ENCODE measurements at regions not wholly inside any gene's neighbourhood (a gene's known extent, or its start where the extent isn't known, plus 50 kb on each side); places are given as distances from the start of the nearest gene placed in this dataset.
"Not testable (repeated sequence)": the region's sequence is repeated elsewhere in the genome, so short reads cannot be mapped to it uniquely, and the experiment has no call there.

DNA sequence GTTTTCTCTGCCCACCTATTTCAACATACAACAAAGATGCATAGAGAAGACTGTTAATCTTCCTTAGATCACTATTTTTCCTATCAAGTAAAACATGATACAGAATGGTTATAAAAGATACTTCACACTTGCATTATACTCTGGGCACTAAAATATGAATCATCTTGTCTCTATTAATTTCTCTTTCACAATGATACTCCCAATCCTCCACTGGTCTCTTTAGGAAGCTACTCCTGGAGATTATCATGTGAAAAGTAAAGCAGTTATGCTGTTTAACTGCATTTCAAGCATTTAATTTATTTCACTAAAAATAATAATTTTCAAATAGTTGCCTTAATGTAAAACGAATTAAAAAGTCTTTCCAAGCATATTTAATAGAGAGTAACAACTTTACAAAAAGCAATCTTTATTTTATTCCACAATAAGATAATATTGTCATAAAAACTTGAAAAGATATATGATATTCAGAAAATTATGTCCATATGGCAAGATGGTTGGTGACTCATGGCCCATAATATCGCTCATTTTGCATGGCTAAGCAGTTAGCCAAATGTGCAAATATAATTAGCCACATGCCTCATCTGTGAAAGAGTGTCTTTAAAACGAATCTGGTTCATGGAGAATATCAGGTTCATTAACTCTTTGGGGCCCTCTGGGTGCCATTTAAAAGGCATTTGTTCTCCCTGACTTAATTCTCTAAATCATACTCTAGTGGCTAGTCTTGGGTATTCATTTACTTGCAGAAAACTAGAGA lies 1569.0 kb upstream of the B3GALT2 start:
- DNase-seq: no peak

DNA sequence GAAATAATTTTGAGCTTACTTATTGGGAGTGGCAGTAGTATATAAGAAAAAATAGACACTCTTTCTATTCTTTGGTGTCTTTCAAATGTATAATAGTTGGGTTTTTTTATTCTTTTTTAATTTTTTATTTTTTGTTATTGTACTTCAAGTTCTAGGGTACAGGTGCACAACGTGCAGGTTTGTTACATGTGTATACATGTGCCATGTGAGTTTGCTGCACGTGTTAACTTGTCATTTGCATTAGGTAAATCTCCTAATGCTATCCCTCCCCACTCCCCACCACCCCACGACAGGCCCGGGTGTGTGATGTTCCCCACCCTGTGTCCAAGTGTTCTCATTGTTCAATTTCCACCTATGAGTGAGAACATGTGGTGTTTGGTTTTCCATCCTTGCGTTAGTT lies 1552.4 kb upstream of the B3GALT2 start:
- DNase-seq: not testable (repeated sequence)

DNA sequence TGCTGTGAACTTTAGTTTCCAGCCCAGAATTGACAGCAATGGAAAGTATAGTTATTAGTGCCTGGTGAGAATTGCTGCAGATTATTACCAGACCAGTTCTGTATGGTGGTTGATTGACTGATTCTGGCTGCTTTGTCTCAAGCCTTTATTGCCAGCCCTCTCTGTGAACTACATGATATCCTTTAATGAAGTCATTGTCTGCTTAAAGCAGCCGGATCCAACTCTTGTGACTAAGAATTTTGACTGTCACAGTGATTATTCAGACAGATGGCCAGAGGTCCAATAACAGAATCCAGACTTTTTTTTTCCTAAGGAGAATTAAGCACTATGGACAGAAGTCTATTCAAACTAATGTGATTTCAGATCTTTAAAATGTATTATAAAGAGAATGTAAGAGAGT lies 1548.6 kb upstream of the B3GALT2 start:
- no peak for DNase-seq

DNA sequence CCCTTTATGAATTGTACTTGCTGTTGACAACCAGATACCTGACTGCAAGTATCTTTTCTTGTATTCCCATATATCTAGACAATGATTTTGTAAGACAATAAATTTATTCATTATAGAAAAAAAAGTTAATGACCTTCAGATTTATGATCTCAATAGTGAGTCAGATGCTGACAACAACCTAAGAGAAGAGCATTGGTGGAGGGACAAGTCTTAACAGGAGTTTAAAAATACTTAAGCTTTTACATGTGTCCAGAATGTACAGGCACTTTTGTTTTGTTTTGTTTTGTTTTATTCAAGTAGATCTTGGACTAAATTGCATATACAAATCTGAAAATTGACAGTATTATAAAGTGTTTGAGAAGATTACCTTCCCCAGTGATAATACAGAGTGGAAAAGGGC lies 1544.6 kb upstream of the B3GALT2 start:
- DNase-seq: no peak

DNA sequence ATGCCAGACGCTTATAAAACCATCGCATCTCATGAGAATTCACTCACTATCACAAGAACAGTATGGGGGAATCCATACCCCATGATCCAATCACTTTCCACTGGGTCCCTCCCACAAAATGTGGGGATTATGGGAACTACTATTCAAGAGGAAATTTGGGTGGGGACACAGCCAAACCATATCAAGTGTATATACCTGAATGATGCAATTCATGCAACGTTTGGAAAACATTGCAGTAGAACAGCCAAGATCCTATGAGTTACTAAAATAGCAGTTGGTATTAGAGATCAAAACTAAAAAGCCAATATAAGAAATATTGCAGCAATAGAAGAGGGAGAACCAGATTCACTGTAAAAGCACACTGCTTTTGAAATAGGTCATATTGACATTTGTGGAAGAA lies 1543.9 kb upstream of the B3GALT2 start:
- DNase-seq: no peak

DNA sequence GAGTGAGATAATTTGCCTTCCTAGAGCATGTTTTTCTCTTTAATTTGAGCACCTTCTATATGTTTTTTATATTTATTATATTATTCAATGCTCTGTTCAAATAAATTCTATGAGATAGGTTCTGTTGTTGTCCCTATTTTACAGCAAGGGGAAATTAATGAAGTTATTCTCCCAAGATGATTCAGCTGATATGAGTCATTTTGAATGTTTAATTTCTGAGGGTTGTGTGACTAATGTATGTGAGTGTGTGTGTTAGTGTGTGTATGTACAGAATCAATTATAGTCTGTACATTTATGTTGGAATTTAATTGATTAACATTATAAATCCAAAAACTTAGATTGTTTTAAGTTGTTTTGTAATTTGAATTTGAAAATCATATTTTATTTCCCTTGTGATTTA lies 1536.7 kb upstream of the B3GALT2 start:
- DNase-seq: no peak

DNA sequence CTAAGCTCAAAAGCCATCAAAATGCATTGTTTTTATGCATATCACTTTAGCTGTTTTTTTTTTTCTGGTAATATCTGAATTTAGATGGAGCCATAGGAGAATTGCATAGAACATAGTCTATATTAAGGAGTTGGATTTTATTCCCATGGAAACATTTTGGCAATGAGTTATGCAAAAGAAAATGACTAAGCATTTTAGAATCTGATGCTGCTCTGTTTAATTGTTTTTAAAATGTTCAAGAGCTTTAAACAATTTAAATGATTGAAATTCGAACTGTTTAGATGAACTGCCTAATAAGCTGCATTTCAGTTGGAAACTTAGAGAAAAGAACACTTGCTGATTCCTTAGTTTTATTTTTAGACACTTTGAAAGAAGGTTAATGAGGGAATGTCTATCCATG lies 1531.5 kb upstream of the B3GALT2 start:
- DNase-seq: no peak

DNA sequence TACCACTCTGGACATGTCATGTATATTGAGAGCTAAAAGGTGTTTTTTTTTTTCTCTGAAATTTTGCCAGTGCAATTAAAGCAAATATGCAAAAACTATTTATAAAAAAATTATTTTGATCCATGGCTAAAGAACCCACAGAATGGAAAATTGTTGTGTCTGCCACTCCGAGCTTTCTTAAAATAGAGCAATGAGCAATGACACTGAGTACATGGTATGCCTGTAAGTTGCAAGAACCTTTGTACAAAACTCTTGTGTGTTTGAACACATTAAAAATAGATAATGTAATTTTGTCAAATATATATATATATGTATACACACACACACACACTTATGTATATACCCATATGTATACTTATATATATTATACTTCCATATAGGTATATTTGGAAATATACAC lies 1530.9 kb upstream of the B3GALT2 start:
- DNase-seq: no peak

DNA sequence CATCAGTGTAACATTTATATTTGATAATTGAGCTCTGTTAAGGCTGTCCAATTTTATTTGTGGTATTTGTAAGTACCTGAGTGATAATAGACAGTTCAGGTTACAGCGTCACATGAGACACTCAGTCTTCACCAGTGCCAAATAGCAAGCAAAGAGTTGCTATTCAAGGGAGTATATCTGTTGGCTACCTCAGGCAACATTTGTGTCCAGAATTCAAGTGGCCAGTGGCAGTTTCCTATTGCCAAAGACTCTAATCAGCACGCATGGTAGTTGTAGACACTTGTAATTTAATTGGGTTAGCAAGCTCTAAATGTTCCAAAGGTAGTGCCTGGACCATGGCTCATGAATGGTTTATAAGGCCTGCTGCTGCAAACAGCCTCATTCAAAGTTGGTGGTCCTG lies 1524.3 kb upstream of the B3GALT2 start:
- no peak for DNase-seq

DNA sequence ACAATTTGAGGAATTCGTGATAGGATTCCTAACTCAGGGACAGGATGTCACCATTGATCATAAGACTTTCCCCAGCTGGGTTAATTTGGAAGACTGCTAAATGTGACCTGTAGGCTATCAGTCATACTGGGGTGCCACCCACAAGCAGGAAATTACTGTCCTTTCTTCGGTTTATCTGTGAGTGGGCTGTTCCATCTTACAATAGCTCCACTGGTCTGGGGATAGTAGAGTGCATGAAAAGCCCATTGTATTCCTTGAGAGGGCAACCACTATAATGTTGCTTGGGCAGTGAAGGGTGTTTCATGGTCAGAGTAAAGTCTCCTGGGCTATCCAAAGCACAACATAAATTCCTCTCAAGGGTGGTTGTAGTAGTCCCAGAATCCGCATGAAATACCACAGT lies 1523.0 kb upstream of the B3GALT2 start:
- no peak for DNase-seq

DNA sequence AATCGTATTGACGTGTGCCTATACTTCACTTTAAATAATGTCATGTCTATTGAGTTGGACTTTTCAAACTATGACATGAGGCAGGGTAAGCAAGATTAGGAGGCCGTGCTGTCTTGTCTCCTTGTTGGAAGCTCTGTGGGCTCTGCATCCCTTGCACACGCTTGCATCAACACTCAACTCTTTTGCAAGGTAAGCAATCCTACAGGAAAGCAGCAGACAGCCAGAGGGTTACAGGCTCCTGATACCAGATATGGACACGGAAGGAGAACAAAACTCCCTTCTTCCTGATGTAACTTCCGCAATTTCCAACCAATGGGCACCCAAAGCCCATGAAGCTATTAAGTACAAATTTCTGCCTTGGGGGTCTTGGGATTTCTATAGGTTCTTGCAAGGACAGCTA lies 1520.7 kb upstream of the B3GALT2 start:
- DNase-seq: no peak

DNA sequence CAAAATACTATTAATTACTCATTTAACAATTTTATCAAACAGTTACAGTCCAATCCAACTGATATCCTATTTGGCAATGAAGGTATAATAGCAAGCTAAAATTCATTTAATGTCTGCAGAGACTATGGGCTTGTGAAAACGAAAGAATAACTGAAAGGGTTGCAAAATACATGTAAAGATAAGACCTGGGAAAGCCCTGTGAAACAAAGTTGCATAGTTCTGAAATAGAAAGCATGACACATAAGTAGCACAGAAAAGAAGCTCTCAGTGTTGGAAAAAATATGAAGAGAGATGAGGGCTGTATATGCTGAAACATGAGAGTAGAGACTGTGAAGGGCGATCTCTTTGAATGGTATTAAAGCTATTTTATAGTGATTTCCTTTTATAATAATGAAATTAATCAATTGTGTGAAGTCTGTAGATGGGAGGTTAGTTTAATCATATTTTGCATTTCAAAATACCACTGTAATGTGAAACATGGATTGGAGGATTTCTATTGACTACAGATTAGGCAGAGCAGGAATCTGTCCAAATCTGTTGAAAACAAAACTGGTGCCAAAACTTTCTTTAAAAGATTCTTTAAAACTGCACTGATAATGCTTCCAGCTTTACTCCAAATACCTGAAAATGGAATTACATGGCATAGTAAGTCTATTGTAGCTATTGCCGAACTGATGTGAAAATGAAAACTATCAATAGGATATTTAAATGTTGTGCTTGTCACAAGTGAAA lies 1518.9 kb upstream of the B3GALT2 start:
- no peak for DNase-seq

DNA sequence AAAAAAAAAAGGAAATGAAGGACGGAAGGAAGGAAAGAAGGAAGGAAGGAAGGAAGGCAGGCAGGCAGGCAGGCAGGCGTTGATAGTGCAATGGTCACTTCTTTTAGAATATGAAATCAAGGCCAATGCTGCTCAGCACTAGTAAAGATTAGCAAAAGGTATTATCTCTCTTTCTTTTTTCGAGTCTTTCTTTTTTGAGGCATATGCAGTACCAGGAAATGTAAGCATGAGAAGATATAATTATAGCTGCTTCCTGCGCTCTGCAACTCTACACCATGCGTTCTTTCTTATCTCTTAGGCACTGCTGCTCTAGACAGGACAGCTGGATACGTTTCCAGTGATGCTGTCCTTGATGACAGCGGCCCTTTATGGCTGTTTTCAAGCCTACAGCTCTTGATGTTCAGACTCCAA lies 1512.5 kb upstream of the B3GALT2 start:
- no peak for DNase-seq

DNA sequence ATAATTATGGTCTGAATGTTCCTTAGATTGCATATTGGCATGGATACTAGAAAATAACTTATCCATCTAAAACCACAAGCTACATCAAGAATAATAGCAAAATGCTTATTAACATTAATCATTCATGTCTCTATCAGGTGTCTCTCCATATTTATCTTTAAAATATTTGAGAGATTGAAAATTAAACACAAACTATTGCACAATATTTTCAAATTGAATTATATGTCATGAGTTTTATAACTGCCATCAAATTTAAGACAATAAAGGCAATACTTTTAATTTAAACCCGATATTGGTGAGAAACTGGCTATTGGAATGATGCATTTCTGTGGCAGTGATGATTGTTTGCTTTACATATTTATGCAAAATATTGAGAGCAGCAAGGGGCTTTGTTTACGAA lies 1506.8 kb upstream of the B3GALT2 start:
- DNase-seq: no peak

DNA sequence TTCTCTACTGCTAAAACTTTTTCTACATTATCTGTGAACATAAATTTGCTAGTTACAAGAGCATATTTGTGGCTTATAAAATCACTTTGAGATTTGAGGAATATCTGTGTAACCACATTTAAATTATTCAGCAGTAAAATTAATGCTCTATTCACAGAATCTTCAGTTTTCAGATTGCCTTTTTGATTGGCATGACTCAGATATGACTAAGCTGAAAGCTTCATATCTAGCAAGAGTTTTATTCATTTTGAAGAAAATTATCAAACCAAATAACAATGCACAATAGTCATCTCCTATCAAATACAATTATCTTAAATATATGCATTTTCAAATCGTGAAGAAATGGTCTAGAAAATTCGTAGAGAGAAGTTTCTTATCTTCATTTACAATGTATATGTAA lies 1498.2 kb upstream of the B3GALT2 start:
- no peak for DNase-seq

DNA sequence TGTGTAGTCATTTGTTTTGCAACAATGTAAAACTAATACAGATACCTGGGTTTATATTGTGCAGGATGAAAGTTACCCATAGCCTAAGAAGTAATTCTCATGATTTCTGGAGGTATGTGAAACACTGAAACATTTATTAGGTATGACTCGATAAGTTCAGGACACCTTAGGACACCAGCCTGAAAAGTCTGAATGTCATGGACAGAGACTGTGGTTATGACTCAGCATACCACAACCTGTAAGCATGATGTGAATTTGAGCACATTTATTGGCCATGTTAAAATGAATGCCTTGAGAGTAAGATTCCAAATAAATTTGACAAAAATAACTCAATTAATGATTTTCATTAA lies 1471.7 kb upstream of the B3GALT2 start:
- DNase-seq: no peak

DNA sequence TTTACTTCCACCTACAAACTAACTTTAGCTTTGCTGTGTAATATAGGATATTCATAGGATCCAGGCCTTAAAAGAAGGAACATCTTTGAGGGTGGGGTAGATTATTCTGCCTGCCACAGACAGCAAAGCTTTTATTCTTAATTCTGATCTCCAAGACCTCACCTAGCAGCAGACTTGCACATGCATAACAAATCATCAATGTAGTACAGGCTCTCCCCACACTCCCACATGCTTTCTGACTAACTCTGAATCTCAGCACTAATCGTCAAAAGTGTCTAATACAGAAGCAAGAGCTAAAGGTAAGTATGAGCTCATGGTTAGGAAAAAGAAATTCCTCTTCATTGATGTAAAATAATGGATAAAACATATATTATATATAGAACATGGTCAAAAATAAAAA lies 1468.5 kb upstream of the B3GALT2 start:
- DNase-seq: no peak

DNA sequence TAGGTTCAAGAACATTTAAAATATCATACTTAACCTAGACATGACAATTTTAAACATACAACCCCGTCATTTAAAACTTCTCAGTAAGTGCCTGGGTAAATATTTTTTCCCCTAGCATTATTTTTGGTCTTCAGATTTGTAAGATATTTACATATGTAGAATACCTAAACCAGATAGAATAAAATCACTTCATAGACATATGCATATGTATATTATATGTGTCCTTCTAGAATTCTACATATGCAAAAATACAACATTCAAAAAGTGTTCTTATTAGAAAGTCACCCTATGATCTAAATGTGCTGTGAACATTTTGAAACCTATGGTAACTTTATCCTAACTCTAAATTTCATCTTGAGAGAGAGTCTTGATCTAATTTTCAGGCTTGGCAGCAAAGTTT lies 1467.0 kb upstream of the B3GALT2 start:
- no peak for DNase-seq

DNA sequence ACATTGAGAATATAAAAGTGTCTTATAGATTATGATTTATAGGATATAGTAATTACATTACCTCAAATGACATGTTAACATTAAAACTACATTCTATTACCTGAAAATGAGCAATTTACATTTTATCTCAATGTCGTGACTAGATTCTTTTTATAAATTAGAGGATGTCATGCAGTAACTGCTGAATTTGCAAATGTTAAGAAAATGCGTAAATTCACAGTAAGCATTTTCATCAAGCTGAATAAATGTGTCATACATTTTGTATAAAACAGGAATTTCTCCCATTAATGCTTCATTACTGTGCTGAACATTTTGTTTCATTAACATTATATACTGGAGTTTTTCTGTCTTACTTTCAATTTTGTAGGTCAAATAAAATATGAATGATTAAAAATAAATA lies 1460.7 kb upstream of the B3GALT2 start:
- DNase-seq: no peak

DNA sequence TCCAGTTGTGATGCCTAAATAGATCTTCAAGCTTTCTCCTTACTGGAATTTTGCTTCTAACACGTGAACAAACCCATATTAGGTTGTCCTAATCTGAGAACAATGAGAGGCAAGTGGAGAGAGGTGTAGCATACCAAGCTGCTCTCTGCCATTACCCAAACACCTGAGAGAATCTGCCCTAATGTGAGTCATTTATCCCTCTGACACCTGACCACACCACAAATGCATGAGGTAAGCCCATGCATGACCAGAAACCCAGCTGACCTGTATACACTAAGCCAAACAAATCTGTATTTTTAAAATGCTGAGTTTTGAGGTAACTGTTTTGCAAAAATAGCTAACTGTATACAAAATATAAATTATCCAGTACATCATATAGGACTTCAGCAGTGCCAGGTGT lies 1458.1 kb upstream of the B3GALT2 start:
- DNase-seq: no peak

DNA sequence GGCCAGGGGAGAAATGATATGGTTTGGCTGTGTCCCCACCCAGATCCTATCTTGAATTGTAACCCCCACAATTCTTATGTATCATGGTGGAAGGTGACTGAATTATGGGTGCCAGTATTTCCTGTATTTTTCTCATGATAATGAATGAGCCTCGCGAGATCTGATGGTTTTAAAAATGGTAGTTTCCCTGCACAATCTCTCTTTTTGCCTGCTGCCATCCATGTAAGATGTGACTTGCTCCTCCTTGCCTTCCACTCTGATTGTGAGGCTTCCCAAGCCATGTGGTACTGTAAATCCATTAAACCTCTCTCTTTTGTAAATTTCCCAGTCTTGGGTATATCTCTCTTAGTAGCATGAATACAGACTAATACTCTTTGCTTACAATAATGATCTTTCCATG lies 1453.9 kb upstream of the B3GALT2 start:
- no peak for DNase-seq

DNA sequence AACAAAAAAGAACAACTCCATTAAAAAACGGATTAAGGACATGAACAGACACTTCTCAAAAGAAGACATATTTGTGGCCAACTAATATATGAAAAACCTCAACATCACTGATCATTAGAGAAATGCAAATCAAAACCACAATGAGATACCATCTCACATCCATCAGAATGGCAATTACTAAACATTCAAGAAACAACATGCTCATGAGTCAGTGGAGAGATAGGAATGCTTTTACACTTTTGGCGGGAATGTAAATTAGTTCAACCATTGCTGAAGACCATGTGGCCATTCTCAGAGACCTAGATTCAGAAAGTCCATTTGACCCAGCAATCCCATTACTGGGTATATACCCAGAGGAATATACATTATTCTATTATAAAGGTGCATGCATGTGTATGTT lies 1442.6 kb upstream of the B3GALT2 start:
- no peak for DNase-seq

DNA sequence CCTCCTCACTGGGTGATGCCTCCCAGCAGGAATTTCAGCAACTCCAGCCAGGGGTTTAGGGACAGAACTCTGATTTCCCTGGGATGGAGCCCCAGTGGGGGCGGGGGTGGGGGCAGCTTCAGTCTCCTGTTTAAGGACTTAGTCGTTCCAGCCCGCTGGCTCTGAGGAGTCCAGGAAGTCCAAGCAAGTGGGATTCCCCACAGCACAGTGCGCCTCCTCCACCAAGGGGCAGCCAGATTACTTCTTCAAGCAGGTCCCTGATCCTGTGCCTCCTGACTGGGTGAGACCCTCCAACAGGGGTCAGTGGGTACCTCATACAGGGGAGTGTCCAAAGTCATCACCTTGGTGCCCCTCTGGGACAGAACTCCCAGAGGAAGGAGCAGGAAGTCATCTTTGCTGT lies 1438.4 kb upstream of the B3GALT2 start:
- DNase-seq: no peak

DNA sequence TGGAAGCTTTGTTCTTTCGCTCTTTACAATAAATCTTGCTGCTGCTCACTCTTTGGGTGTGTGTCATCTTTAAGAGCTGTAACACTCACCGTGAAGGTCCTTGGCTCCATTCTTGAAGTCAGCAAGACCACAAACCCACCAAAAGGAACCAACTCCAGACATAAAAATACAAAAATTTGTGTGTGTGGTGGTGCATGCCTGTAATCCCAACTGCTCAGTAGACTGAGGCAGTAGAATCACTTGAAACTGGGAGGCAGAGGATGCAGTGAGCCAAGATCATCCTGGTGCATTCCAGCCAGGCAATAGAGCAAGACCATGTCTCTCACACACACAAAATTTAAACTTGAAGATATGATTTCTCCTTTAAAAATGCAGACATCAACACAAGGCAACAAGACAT lies 1431.7 kb upstream of the B3GALT2 start:
- no peak for DNase-seq

DNA sequence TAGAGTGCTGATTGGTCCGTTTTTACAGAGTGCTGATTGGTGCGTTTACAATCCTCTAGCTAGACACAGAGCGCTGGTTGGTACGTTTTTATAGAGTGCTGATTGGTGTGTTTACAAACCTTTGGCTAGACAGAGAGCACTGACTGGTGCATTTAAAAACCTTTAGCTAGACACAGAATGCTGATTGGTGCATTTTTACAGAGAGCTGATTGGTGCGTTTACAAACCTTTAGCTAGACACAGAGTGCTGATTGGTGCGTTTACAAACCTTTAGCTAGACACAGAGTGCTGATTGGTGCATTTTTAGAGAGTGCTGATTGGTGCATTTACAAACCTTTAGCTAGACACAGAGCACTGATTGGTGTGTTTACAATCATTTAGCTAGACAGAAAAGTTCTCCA lies 1430.9 kb upstream of the B3GALT2 start:
- not testable (repeated sequence) for DNase-seq

Measured in activated naive CD4-positive, alpha-beta T cell treated with Interleukin-2 at 50 U/mL for 16 hours (primary cell).